ENCODE measurements at regions not wholly inside any gene's neighbourhood (a gene's known extent, or its start where the extent isn't known, plus 50 kb on each side); places are given as distances from the start of the nearest gene placed in this dataset.

DNA sequence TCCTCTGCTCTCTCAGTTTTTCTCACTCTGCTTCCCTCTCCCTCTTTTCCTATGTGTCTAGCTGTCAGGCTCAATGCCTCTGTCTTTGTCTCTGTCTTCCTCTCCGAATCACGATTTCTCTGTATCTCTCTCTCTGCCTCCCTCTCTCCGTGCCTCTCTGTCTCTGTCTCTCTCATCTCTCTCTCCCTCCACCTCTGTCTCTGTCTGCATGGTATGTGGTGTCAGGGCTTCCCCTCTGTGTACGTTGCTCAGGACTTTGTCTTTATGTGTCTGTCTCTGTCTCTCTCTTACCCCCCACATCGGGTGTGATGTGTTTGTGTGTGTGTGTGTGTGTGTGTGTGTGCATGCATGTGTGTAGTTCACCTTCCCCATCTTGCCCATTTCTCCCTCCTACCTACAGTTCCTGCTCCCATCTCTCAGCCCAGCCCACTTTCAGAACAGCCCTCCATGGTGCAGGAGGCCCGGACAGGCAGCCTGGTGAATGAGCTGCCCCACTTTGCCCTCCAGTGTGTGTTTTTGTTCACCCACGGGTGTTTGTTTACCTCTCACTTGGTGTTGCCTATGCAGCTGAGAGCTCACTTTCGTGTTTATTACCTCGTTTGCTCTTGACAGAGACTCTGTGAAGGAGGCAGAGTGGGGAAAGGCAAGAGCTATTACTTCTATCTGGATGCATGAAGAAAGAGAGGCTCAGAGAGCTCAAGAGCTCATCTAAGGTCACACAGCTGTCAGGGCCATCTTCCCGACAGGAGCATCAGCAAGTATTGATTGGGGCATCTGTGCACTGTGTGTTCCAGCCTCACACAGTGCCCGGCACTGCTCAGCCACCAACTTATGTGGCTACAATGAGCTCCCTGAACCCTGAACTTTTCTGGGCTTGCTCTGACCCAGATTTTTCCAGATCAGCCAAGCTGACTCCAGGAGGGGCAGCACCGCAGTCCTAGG lies 163.5 kb upstream of the ZMIZ1 start:
- TF ChIP-seq EZH2 (IDR thresholded peaks at IDR 0.05; ENCODE audit: borderline replicate concordance, low read depth, low read length, poor library complexity, severe bottlenecking): no peak
- TF ChIP-seq, protein P1, sequence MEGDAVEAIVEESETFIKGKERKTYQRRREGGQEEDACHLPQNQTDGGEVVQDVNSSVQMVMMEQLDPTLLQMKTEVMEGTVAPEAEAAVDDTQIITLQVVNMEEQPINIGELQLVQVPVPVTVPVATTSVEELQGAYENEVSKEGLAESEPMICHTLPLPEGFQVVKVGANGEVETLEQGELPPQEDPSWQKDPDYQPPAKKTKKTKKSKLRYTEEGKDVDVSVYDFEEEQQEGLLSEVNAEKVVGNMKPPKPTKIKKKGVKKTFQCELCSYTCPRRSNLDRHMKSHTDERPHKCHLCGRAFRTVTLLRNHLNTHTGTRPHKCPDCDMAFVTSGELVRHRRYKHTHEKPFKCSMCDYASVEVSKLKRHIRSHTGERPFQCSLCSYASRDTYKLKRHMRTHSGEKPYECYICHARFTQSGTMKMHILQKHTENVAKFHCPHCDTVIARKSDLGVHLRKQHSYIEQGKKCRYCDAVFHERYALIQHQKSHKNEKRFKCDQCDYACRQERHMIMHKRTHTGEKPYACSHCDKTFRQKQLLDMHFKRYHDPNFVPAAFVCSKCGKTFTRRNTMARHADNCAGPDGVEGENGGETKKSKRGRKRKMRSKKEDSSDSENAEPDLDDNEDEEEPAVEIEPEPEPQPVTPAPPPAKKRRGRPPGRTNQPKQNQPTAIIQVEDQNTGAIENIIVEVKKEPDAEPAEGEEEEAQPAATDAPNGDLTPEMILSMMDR (conservative IDR thresholded peaks at IDR 0.05; ENCODE audit: low read depth, low read length): no peak
